AG10803 (cell line): ENCODE measurements at regions not wholly inside any gene's neighbourhood (a gene's known extent, or its start where the extent isn't known, plus 50 kb on each side); places are given as distances from the start of the nearest gene placed in this dataset.

Experiments
- DNase-seq: peaks from one replicate; pipeline ENCODE4 v3.0.0; 2010; ENCODE audit warnings: low read depth
- H3K4me3 ChIP-seq: 2 replicates; pipeline ENCODE4 v1.5.1; 2011; ENCODE audit warnings: mild to moderate bottlenecking, low read length, control low read depth
- CTCF ChIP-seq: conservative IDR thresholded peaks from 2 replicates; pipeline ENCODE4 v1.5.1; 2011; ENCODE audit warnings: mild to moderate bottlenecking, low read length, control low read depth, inconsistent platforms

- DNase-seq = no peak
- H3K4me3 ChIP-seq = no peak overlapping the region
- TF ChIP-seq CTCF = no peak
Measured at GRCh38 chr5:135221696-135222095, 177.3 kb downstream of the MACROH2A1 start.

- TF ChIP-seq CTCF = no peak
- no peak for DNase-seq
- no peak overlapping the region for H3K4me3 ChIP-seq
Measured at GRCh38 chr5:135221187-135221473, 177.9 kb downstream of the MACROH2A1 start.

- H3K4me3 ChIP-seq = no peak overlapping the region
- no peak for DNase-seq
- TF ChIP-seq CTCF = no peak
Measured at GRCh38 chr5:135220394-135221186, 178.4 kb downstream of the MACROH2A1 start.

- no peak overlapping the region for H3K4me3 ChIP-seq
- TF ChIP-seq CTCF = no peak
- no peak for DNase-seq
Measured at GRCh38 chr5:135219868-135220267, 179.2 kb downstream of the MACROH2A1 start.

GRCh38 chr5:135218790-135219568, 180.1 kb downstream of the MACROH2A1 start:
- DNase-seq = no peak
- TF ChIP-seq CTCF = no peak
- no peak overlapping the region for H3K4me3 ChIP-seq

GRCh38 chr5:135218486-135218755, 180.6 kb downstream of the MACROH2A1 start:
- DNase-seq = no peak
- no peak for TF ChIP-seq CTCF
- H3K4me3 ChIP-seq = no peak overlapping the region

GRCh38 chr5:135217669-135218485, 181.2 kb downstream of the MACROH2A1 start:
- H3K4me3 ChIP-seq = no peak overlapping the region
- TF ChIP-seq CTCF = no peak
- no peak for DNase-seq
